Panc1 (cell line): ENCODE measurements at regions not wholly inside any gene's neighbourhood (a gene's known extent, or its start where the extent isn't known, plus 50 kb on each side); places are given as distances from the start of the nearest gene placed in this dataset.

Experiments
- CTCF ChIP-seq: fragments of 450-650 bp; IDR thresholded peaks from 2 replicates; pipeline ENCODE4 v1.5.1; 2017; ENCODE audit warnings: mild to moderate bottlenecking
- POLR2AphosphoS5 ChIP-seq: IDR thresholded peaks from 2 replicates; pipeline ENCODE4 v1.6.1; 2012; ENCODE audit warnings: mild to moderate bottlenecking, low read depth, low read length, moderate library complexity
- TF ChIP-seq, protein P1 (sequence below), 2 experiments: IDR thresholded peaks; 2 replicates each; pipeline ENCODE4 v1.6.1; 2011 to 2012; ENCODE audit warnings: low read depth in 2 of 2, control low read depth in 1 of 2, low read length in 1 of 2, mild to moderate bottlenecking in 1 of 2, moderate library complexity in 1 of 2; ENCODE audit not compliant: insufficient read depth in 1 of 2

- no peak for TF ChIP-seq CTCF
- TF ChIP-seq, protein P1, sequence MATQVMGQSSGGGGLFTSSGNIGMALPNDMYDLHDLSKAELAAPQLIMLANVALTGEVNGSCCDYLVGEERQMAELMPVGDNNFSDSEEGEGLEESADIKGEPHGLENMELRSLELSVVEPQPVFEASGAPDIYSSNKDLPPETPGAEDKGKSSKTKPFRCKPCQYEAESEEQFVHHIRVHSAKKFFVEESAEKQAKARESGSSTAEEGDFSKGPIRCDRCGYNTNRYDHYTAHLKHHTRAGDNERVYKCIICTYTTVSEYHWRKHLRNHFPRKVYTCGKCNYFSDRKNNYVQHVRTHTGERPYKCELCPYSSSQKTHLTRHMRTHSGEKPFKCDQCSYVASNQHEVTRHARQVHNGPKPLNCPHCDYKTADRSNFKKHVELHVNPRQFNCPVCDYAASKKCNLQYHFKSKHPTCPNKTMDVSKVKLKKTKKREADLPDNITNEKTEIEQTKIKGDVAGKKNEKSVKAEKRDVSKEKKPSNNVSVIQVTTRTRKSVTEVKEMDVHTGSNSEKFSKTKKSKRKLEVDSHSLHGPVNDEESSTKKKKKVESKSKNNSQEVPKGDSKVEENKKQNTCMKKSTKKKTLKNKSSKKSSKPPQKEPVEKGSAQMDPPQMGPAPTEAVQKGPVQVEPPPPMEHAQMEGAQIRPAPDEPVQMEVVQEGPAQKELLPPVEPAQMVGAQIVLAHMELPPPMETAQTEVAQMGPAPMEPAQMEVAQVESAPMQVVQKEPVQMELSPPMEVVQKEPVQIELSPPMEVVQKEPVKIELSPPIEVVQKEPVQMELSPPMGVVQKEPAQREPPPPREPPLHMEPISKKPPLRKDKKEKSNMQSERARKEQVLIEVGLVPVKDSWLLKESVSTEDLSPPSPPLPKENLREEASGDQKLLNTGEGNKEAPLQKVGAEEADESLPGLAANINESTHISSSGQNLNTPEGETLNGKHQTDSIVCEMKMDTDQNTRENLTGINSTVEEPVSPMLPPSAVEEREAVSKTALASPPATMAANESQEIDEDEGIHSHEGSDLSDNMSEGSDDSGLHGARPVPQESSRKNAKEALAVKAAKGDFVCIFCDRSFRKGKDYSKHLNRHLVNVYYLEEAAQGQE (IDR thresholded peaks at IDR 0.05; ENCODE audit: insufficient read depth in 1 of 2, low read depth in 2 of 2, low read length in 1 of 2): no peak
- no peak for TF ChIP-seq POLR2AphosphoS5
Measured at GRCh38 chr6:147911686-147912085, 403.2 kb downstream of the SAMD5 start.
